Brain pericyte (primary cell): ENCODE measurements at regions not wholly inside any gene's neighbourhood (a gene's known extent, or its start where the extent isn't known, plus 50 kb on each side); places are given as distances from the start of the nearest gene placed in this dataset.
"Not testable (repeated sequence)": the region's sequence is repeated elsewhere in the genome, so short reads cannot be mapped to it uniquely, and the experiment has no call there.

ENCODE experiments used
- DNase-seq: peaks from one replicate; pipeline ENCODE4 v3.0.0-alpha.2; 2012; ENCODE audit warnings: low read depth, low spot score

DNA sequence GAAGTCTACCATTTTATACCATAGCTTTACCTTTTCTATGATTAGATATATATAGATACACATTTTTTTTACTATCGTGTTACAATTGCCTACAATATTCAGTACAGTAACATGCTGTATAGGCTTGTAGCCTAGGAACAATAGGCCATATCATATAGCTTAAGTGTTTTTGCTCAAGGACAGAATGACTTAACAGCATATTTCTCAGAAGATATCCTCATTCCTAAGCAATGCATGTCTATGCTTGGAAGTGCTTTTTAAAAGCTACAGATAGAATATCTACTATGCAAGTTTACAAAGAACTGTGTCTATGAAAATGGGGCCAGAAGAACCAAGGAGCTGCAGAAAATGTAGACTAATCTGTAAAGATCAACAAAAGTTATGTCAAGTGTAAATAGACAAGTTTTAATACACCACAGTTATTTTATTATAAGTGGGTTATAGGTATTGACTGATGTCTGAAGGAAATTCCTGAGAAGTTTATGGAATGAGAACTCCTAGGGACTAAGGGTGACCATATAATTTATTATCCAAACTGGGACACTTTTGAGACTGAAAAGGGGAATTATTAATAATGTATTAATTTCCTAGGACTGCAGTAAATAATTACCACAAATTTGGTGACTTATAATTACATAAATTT, 138.7 kb upstream of the TGFBR2 start:
- no peak for DNase-seq

GRCh38 chr3:30469133-30469532, 137.3 kb upstream of the TGFBR2 start:
- no peak for DNase-seq

GRCh38 chr3:30470496-30470895, 135.9 kb upstream of the TGFBR2 start:
- no peak for DNase-seq

GRCh38 chr3:30471066-30471465, 135.3 kb upstream of the TGFBR2 start:
- no peak for DNase-seq

DNA sequence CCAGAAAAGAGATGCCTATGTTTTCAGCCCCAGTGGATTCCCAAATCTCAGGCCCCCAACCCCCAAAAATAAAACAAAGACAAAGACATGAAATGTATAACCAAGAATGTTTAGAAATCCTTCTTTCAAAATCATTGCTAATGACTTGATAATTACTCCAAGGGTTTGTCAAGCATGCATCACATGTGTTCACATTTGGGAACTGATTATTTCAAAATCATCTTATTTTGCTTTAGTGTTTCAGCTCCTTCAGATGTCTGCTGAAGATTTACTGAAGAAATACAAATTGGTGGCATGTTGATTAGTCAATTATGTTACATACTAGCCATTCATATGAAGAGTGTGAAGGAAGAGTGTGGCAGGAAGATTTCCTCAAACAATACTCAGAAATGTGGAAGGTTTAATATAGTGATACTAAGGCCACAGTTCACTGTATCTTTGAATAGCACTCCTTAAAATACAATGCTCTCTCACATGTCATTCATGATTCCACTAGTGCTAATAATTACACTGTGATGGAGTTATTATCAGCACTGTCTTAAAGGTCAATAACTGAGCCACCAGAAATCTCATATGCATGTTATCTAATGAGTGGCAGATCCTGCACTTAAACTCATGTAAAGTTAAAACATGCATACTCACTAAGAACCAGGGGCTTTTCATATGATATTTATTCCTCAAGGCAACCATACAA, 134.5 kb upstream of the TGFBR2 start:
- DNase-seq: no peak

GRCh38 chr3:30473374-30474051, 132.9 kb upstream of the TGFBR2 start:
- no peak for DNase-seq

GRCh38 chr3:30474371-30474770, 132.0 kb upstream of the TGFBR2 start:
- no peak for DNase-seq

DNA sequence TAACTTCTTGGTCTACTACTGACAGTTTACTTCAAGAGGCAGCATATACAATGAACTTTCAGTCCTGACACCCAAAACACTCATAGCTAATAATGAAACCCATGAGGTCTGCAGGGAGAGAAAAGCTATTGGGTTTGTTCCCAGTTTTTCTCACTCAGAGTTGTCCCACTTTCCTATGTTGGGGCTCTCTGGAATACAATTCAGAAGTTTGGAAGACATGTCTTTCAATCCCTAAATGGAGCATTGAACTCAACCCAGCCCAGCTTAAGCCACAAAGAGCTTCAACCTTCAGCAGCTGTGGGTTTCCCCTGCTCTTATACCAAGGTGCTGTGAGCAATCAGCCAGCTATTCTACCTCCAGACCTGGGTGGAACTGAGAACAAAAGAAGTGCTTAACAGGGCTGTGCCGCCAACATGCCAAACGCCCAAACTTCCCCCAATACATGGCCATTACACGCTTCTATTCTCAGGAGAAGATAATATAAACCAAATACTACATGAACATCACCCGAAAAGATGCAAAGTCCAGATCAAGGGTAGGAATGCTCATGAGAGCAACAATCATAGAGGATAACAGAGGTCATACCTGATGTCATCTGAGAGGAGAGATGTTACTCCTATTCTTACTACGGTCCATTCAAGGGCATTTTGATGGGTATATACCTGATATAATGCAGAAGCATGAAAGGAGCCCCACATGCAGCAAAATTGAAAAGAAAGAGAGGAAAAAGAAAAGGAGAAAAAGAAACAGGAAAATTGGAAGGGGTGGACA, 131.2 kb upstream of the TGFBR2 start:
- no peak for DNase-seq

- DNase-seq: no peak
Observed at GRCh38 chr3:30475809-30476178, 130.6 kb upstream of the TGFBR2 start.

- no peak for DNase-seq
Observed at GRCh38 chr3:30476368-30477084, 129.9 kb upstream of the TGFBR2 start.

GRCh38 chr3:30477149-30477921, 129.1 kb upstream of the TGFBR2 start:
- no peak for DNase-seq

DNA sequence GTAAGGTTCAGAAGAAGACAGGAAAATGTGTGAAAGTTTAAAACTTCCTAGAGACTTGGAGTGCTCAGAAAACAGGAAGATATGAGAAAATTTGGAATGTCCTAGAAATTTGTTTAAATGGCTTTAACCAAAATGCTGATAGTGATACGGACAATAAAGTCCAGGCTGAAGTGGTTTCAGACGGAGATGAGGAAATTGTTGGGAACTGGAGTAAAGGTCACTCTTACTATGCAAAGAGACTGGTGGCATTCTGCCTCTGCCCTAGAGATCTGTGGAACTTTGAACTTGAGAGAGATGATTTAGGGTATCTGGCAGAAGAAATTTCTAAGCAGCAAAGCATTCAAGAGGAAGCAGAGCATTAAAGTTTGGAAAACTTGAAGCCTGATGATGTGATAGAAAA, 126.7 kb upstream of the TGFBR2 start:
- not testable (repeated sequence) for DNase-seq

- not testable (repeated sequence) for DNase-seq
Observed at GRCh38 chr3:30480156-30480555, 126.2 kb upstream of the TGFBR2 start.

DNA sequence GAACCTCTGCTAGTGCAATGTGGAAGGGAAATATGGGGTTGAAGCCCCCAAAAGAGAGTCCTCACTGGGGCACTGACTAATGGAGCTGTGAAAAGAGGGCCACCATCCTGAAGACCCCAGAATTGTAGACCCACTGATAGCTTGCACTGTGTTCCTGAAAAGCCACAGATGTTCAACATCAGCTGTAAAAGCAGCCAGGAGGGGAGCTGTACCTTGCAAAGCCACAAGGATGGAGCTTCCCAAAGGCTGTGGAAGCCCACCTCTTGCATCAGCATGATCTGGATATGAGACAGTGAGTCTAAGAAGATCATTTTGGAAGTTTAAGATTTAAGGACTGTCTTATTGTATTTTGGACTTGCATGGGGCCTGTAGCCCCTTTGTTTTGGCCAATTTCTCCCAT, 125.8 kb upstream of the TGFBR2 start:
- no peak for DNase-seq

DNA sequence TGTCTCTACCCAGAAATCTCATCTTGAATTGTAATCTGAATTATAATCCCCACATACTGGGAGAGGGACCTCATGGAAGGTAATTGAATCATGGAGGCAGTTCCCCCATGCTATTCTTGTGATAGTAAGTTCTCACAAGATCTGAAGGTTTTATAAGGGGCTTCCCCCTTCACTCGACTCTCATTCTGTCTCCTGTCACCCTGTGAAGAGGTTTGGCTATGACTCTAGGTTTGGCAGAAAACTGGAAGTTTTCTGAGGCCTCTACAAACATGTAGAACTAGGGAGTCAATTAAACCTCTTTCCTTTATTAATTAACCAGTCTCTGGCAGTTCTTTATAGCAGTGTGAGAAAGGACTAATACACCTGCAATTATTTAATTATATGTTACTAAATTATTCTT, 125.2 kb upstream of the TGFBR2 start:
- DNase-seq: no peak

DNA sequence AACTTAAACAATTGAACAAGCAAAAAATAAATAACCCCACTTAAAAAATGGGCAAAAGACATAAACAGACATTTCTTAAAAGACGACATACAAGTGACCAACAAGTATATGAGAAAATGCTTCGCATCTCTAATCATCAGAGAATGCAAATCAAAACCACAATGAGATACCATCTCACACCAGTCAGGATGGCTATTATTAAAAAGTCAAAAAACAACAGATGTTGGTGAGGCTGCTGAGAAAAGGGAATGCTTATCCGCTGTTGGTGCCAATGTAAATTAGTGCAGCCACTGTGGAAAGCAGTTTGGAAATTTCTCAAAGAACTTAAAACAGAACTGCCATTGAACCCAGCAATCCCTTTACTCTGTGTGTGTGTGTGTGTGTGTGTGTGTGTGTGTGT, 122.2 kb upstream of the TGFBR2 start:
- DNase-seq: not testable (repeated sequence)

DNA sequence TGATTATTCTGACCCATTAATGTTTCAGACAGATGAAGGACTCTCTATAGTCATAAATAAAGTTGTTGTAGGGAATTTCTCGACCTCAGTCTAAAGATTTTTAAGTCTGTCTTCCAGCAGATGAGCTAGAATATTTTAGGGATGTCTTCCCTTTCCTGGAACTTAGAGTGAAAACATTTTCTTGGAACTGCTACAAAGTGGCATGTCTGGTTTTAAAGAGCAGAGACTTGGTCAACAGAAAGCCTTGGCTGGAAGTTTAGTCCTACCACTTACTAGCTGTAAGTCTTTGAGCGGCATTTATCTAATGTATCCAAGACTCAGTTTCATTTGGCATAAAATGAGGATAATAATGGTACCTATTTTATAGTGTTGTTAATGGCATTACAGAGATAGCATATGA, 120.0 kb upstream of the TGFBR2 start:
- DNase-seq: no peak

GRCh38 chr3:30488070-30488756, 118.2 kb upstream of the TGFBR2 start:
- no peak for DNase-seq

DNA sequence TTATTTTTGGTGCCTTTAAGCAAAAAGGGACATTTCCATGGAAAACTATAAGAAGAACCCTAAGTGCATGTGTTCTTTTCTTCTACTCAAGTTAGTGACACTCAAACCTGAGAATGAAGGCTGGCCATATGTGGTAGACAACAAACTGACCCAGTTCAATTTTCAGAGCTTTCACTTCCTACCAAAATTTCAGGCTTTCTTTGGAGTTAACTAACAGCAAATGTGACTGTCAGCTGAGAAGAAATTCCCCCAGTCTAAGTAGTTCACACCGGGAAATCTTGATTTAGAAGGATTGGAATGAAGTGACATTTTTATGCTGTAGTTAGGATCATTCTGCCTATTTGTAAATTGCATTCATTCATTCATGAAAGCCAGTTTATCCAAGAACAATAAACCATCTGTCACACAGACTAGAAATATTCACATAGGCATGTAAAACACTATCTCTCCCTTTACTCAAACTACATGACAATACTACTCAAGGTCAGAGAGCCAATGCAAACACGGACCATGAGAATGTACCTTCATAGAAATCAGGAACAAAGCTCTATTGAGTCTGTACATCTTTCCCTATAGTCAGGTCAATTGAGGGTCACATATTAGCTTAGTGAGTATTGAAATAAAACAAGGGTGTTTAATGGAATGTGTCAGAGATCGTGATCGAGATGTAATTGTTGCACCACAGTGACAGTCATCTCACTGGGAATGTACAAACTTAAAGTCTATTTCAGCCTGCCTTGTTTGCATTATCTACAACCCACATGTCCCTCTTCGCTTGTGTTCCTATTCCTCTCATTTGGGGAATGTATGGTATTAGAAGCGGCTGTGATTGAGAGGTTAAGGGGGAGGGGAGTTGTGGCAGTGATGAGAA, 113.8 kb upstream of the TGFBR2 start:
- no peak for DNase-seq
